GM19468 (cell line): ENCODE measurements at regions not wholly inside any gene's neighbourhood (a gene's known extent, or its start where the extent isn't known, plus 50 kb on each side); places are given as distances from the start of the nearest gene placed in this dataset.
"Not testable (repeated sequence)": the region's sequence is repeated elsewhere in the genome, so short reads cannot be mapped to it uniquely, and the experiment has no call there.

ENCODE experiments used
- ATAC-seq: cut with Tn5 transposase; IDR thresholded peaks from one replicate; pipeline ENCODE4 v1.9.1; 2021; ENCODE audit warnings: mild to moderate bottlenecking, moderate library complexity, moderate number of reproducible peaks; ENCODE audit not compliant: unreplicated experiment; ENCODE audit errors: extremely low read depth

DNA sequence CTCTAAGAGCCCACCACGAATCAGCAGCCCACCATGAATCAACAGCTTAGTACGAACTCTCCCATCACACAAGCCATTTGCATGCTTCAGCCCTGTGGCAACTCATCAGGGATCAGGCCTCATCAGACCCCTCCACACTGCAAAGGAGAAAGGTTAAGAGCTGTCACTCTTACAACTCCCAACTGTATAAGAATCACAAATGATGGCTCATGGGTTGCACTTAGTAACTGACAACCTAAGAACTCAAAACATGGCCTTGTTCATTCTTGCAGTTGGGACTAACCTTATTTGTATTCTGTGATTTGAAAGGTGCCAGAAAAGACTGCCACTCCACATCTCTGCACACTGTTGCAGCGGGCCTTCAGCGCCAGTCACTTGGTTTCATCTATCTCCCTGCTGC is 149.1 kb upstream of the ZNF366 start:
- no peak for ATAC-seq

DNA sequence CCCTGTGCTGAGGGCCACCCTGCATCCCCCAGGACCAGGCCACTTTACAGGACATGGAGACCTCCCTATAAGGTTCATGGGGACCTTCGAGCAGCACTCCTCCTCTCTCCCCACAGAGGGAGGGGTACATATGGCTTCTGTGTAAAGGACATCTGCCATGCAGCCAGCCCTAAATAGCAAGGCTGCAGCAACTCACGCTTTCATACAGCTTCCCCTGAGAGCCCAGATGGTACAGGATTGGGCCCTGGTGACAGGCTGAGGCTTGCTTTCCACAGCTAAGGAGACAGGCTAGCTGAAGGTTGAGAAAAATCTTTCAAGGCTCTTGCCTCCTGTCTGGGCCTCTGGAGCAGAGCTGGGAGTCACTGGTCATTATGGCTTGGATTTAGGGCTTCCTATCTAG is 147.0 kb upstream of the ZNF366 start:
- no peak for ATAC-seq

DNA sequence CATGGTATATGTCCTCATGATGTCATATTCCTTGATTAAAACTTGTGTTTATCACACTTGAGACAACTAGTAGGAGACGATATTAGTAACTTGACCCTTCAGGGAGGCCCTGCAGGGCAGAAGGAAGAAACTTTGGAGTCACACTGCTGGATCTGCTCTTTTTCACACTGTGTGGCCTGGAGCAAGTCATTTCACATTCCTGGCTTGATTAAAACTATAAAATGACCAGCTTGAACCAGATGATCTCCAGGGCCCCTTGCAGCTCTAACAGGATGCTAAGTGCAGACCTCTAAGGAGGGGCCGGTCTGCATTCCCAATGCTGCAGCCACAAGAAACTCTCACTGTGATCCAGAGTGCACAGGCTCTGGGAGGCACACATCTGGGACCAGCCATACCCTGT is 146.4 kb upstream of the ZNF366 start:
- ATAC-seq = no peak

DNA sequence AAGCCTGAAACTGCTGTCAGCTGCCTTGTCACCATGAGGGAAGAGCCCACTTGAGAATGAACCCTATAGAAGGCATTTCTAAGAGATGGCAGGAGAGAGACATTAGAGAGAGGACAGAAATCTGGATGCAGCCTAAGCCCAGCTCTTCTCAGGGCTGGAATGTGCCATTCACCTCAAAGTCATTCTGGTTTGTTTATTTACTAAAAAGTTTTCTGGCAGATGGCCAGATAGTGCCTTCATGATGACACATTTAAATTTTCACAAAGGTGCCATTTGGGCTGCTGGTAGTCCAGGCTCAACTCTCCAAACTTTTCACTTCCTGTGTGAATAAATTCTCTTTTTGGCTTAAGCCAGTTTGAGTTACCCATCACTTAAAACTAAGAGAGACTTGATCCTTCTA is 144.6 kb upstream of the ZNF366 start:
- ATAC-seq = no peak

DNA sequence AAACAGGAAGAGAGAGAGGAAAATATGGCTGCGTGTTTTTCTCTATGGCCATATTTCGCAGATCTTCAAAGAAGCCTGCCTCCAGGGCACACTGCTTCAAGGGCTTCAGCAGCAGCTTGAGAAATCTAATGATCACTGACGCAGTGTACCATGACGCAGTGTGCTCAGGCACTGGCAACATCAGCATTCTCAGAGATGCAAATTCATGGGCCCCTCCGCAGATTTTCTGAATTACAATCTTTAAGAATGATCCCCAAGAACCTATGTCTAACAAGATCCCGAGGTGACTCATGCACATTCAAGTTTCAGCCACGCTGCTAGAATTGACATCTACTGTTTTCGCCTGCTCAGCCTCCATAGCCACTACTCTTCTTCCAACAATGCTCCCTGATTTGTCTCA is 143.9 kb upstream of the ZNF366 start:
- ATAC-seq = no peak

DNA sequence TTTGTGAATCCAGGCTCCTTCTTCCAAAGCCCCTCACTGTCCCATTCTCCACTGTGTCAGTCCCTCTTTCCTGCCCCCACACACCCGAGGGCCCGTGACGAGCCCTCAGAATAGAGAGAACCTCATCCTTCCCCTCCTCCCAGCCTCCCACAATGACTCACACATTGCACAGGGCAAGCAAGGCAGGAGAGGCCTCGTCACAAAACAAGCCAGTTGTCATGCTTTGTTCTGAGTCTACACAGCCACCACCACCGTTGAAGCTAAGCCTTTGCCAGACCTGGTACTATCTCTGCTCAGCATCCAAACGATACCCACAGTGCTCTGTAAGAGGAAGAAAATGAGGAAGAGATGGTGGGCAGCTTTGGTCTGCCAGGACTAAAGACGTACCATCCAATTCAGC is 142.2 kb upstream of the ZNF366 start:
- no peak for ATAC-seq

DNA sequence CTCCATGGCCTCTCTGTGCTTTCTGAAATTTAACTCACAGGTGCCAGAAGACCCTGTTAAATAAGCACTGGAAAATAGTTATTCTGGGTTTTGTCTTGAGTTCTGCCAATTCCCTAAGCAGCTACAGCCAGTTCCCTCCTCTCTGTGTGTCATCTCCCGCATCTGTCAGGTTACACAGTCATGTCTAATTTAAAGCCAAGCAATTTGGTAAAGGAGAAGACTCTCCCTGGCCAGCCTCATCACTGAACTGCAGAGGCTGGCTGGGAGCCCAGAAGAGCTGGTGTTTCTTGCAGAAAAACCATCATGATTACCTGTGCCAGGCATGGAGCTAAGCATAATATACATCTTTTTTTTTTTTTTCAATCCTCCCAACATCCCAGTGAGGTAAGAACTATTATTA is 141.3 kb upstream of the ZNF366 start:
- no peak for ATAC-seq

DNA sequence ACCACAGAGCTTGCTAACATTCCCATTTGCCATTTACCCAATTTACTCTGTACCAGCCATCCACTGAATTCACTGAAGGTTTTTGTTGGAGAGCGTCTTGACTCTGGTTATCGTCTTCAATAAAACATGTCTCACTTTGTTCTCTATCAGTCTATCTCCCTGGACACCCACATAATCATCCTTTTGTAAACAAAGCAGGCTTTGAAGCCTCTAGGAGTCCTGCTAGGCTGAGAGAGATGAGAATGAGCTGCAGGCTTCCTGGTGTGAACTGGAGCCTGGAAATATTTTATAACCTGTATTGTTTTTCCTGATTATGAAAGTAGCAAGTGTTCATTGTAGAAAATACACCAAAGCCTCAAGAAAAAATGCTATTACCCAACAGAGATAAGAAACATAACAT is 140.6 kb upstream of the ZNF366 start:
- no peak for ATAC-seq

DNA sequence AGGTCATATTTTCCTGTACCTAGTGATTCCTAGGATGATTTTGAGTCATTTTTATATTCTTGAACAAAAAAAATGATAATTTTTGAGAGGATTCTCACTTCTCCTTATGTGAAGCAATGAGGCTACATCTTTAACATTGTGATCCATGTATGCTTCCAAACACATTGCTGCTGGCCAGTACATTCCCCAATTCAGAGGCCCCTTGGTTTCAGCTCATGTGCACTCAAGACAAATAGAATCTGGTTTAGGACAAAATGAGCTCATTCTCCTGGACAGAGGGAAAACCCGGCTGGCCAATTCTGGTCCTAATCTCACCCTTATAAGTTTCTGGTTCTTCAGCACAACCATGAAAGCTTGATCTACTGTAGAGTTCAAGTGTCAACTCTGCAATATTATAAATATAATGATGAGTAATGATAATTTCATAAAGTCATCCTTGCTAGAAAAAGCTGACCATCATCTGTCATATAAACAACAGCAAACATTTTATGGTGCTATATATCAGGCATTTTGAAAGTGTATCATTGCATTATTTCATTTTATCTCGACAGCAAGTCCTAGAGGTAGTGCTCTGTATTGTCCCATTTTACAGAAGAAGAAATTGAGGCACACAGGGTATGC is 139.1 kb upstream of the ZNF366 start:
- no peak for ATAC-seq

DNA sequence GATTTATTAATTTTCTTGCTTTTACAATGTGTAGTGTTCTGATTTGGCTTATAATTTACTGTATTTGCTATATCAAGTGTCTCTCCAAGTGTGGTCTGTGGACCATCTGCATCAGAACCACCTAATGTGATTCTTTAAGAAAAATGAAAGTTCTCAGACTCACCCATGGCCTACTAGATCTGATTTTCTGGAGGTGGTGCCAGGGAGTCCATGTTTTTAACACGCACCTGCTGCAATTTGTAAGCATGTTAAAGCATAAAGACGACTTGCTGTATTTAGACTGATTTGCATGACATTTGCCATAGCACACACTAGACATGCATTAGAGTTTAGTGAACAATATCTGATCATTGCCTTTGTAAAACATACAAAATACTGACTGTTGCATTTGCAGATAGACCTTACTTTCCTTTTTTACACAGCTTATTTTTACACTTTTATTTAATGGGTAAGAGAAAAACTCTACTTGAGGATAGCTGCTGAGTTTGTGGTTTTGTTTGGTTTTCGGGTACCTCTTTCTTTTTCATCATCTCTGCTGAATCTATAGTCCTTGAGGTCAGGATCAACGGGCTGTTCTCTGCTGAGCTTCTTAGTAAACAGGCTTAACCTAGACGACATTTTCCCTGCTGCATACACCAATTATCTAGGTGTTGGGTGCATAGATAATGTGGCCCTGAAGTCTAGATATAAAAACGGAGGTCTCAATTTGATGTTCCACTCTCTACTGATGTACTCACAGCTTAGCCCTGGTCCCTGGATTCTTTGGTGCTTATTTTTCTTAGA is 138.0 kb upstream of the ZNF366 start:
- ATAC-seq = no peak

DNA sequence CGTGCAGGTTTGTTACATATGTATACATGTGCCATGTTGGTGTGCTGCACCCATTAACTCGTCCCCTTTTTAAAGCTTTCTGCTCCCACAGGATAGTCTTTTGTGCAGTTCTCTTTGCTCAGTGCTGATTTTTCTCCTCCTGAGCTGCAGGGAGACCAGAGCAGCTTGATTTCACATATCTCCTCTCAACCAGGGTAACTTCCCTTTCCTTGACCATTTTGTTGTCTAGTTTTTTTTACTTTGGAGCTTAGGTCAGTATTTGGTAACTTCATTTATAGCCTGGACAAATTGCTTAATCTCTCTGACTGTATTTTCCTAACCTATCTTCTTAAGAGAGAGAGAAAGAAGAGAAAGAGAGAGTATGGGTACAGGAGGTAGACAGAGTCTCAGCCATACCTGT is 137.1 kb upstream of the ZNF366 start:
- no peak for ATAC-seq

DNA sequence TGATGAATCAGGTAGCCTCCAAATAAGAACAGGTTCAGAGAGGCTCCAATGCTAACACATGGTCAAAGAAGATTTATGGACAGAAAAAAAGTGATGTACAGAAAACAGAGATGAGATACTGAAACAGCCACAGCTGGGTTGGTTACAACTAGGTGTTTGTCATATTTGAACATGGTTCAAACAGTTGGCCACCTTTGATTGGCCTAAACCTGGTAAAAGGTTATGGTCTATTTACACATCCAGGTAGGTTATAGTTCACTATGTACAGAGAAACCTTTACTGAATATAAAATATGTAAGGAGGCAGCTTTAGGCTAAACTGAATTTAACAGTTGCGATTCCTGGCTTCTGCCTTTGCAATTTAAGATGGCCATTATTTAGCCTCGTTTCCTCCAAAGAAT is 134.0 kb upstream of the ZNF366 start:
- no peak for ATAC-seq

DNA sequence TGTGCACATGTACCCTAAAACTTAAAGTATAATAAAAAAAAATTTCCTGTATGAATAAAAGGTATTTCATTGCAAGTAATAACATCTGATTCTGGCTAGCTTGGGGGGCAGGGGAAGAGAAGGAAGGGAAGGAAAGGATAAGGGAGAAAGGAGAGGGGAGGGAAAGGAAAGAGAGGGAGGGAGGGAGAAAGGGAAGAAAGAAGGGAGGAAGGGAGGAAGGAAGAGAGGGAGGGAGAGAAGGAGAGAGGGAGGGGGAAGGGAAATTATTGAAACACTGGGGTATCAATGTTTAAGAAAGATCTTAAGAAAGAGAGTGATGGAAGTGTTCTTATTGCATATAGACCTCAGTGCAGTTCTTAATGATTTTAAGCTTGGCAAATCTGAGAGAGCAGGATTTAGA is 129.8 kb upstream of the ZNF366 start:
- ATAC-seq = no peak

DNA sequence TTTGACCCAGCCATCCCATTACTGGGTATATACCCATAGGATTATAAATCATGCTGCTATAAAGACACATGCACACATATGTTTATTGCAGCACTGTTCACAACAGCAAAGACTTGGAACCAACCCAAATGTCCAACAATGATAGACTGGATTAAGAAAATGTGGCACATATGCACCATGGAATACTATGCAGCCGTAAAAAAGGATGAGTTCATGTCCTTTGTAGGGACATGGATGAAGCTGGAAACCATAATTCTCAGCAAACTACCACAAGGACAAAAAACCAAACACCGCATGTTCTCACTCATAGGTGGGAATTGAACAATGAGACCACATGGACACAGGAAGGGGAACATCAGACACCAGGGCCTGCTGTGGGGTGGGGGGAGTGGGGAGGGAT is 129.4 kb upstream of the ZNF366 start:
- not testable (repeated sequence) for ATAC-seq

DNA sequence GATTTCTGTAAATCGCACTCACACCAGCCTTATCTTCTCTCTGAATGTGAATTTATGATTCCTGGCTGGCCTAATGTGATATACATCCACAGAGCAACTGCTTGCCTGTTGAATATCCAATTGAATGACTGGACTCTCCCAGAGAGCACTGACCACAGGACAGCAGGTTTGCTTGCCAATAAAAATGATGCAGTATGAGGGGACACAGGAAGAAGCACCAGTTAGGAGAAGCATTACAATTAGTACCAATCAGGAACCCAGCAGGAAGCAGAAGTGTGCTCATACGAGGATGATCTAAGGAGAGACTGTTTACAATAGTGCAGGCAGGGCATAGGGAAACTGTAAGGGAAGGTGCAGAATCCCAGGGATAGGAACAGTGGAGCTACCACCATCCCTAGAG is 127.2 kb upstream of the ZNF366 start:
- no peak for ATAC-seq

DNA sequence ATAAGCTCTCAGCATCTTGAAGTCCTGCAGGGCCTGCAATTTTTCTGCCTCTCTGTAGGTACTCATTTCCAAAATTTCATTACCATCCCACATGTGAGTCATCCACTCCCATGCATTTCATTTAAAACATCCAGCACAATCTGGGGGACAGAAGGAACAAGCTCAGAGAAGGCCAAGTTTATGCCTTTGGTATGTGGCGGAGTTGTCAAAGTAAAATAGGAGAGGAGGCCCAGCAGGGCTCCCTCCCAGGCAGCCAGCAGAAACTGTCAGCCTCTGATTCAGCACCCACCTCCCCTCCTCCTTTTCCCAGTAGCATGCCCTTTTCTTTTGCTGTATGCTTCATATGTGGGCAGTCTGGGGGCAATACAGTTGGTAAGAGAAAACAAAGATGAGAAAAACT is 126.4 kb upstream of the ZNF366 start:
- ATAC-seq = no peak

DNA sequence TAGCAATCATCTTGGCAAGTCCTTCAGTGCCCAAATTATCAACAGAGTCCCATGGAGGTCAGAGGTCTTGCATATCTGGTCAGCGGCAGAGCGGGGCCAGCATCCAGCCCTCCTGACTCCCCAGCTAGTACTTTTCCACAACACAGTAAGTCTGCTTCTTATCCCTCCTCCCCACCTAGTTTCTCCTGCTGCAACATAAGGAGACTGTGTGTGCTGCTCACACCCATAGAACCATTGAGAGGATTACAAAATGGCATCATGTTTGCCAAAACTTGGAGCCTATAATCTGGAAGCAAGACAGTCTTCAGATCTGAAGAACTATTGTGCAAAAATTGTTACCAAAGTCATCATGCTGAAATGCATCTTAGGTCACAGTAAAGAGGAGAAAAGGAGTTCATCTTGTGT is 125.8 kb upstream of the ZNF366 start:
- no peak for ATAC-seq

DNA sequence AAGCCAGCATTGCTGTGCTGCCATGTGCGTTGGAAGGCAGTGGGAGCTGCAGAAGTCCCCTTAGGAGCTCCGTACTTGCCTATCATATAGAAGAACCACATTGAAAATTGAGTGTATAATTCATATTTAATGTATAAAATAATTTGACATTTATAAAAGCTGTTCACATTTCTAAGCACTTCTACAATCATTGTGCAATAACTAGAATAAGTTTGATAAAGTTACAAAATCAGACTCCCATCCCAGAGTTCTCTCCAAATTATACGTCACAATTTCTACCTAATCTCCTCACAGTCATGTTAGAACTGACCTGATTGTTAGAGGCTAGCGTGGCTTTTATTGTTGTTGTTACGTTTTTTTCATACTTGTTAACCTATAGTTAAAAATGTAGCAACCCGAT is 123.5 kb upstream of the ZNF366 start:
- ATAC-seq = no peak

DNA sequence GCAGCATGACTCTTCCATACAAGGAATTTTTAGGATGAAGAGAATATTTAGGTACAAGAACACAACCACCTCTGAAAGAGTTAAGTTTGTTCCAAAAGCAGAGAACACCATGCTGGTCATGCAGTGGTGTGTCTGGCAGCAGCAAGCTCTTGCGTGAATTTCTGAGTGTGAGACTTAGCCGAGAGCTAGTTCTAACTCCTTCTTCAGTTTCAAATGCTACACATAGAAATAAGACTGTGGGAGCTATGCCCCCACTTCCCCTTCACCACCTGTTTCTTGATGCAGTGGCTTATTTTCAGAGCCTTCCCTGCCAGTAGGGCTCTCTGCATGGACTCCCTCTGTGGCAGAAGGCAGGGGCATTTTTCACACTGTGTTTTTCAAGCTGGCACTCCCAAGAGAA is 122.9 kb upstream of the ZNF366 start:
- ATAC-seq = no peak

DNA sequence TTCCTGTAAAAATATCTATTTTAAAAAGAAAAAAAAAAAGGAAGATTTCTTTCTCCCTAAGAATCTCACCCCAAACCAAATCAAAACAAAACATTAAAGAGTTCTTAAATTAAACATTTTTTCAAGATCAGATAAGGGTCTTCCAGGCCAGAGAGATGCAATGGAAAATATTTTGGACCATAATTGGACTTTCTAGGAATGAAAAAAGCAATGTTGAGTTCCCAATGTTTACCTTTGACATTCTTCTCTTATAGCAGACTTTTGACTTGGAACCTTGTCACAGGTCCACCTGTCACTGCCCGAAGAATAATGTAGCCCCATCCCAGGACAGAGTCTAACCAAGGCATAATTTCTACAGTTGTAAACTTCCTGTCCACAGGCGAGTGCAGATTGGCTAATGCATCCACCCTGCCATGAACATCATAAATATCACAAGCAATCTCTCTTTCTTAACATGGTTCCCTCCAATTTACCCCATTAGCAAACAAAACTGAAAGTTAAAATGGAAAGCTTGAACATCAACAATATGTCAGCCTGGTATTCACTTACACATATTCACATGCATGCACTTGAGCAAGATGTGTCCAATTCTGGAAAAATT is 121.7 kb upstream of the ZNF366 start:
- no peak for ATAC-seq

DNA sequence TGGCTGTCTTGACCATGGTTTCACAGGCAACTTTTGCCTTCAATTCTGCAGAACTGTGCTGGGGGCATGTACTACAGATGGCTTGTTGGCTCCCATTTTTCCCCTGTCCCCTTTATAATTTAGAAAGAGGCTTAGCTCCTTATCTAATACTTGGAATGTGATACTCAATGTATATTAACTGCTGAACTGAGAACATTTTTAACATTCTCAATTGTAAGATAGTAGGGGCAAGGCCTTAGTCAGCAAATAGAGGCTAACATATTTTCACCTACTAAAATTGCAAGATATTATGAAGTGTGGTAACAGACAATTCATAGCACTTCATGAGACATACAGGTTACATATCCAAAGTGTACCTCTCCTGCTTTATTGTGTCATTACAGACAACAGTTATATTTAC is 118.1 kb upstream of the ZNF366 start:
- ATAC-seq = no peak
